IPS-15b (cell line): ENCODE measurements at regions not wholly inside any gene's neighbourhood (a gene's known extent, or its start where the extent isn't known, plus 50 kb on each side); places are given as distances from the start of the nearest gene placed in this dataset.

Experiments used
- H3K27me3 ChIP-seq: one replicate; pipeline ENCODE4 v1.6.1; 2013; ENCODE audit warnings: low read length; ENCODE audit not compliant: control insufficient read depth, insufficient read depth
- H3K36me3 ChIP-seq: one replicate; pipeline ENCODE4 v1.6.1; 2013; ENCODE audit warnings: low read length; ENCODE audit not compliant: control insufficient read depth, insufficient read depth
- H3K4me1 ChIP-seq: one replicate; pipeline ENCODE4 v1.6.1; 2013; ENCODE audit warnings: mild to moderate bottlenecking, low read length; ENCODE audit not compliant: control insufficient read depth, insufficient read depth
- H3K4me3 ChIP-seq: one replicate; pipeline ENCODE4 v1.5.1; 2013; ENCODE audit warnings: low read depth, low read length
- H3K9ac ChIP-seq: one replicate; pipeline ENCODE4 v1.6.1; 2013; ENCODE audit warnings: low read depth, mild to moderate bottlenecking, low read length
- H3K9me3 ChIP-seq: one replicate; pipeline ENCODE4 v1.6.1; 2013; ENCODE audit warnings: mild to moderate bottlenecking, low read length; ENCODE audit not compliant: control insufficient read depth, insufficient read depth

DNA sequence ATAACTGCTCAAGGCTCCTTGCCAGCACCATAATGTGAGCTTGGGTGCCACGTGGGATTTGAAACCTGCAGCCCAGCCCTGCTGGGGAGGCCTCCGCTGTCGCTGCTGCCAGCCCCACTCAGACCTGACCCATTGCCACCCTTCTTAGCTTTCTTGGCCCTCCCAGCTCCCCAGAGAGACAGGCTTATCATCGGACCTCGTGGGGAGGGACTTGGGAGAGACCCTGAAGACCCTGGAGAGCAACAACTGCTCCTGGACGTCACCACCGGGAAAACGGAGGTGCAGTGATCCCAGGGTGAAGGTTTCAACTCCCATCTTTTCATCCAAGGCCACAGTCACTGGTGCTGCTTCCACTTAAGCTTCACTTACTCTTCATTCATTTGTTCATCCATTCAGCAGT is 596.1 kb downstream of the PTPRU start:
- Histone ChIP-seq H3K4me1 (no peaks in the 10 kb centered on the region), H3K9ac (no peak overlapping the region), H3K27me3 (no peaks in the 10 kb centered on the region), H3K4me3 (no peak overlapping the region), H3K36me3 (no peaks in the 10 kb centered on the region), H3K9me3 (no peaks in the 10 kb centered on the region)

DNA sequence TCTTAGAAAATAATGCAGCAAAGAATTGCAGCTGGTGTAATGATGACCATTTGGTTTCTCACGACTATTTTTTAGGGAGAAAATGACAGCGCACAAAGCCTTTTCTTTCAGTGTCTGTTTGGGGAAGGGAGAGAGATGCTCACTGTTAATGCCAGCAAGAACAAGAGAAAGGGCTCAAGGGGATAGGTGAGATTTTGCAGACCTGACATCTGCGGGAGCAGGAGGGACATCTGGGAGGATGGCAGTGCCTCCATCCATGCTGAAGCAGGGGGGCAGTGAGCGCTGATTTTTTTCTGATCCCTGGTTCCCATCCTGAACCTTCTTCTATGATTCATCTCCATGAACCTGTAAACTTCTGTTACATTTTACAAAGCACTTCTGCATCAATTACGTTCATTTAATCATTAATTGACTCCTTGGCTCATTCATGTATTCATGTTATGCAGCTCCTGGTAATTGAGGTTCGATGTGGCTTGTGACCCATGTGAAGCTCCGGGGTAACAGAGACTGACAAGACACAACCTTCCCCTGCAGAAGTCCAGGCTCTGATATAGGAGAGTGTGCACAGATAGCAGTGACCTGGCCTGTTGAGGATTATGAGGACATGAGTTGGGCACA is 595.3 kb downstream of the PTPRU start:
- Histone ChIP-seq H3K9me3 (no peaks in the 10 kb centered on the region), H3K4me1 (no peaks in the 10 kb centered on the region), H3K36me3 (no peaks in the 10 kb centered on the region), H3K27me3 (no peaks in the 10 kb centered on the region), H3K4me3 (no peak overlapping the region), H3K9ac (no peak overlapping the region)

DNA sequence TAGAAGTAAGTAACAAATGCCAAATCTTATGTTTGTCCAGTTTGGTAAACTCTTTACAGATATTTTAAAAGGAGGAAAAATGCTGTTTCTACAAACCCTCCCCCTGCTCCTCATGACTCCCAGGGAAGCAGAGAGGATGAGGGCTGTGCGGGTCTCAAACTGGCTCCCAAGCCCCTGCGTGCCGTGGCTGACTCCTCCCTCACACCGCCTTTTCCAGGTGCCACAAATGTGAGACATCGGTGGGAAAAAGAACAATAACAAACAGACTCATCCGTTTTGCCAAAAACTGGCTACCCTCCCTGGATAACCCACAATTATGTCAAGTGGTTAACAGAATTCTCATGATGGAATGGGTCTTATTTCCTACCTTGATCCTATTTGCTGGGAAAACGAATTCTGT is 594.6 kb downstream of the PTPRU start:
- Histone ChIP-seq H3K9ac (no peak overlapping the region), H3K9me3 (no peaks in the 10 kb centered on the region), H3K36me3 (no peaks in the 10 kb centered on the region), H3K27me3 (no peaks in the 10 kb centered on the region), H3K4me3 (no peak overlapping the region), H3K4me1 (no peaks in the 10 kb centered on the region)

DNA sequence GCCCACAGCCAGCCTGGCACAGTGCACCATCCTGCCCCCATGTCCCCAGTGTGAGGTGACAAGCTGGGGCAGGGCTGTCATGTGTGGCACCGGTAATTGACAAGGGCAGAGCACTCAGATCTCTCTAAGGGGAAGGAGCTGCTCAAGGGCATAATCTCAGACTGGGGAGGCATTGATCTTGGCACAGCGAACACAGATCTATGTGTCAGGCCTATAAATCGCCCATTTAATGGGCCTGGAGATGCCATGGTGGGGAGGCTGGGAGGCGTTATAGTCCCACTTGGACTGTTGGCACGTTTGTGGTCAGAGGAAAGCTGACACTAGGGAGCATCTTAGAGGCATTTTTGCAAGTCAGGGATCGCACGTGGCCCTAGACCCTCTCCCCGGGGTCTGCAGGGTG is 594.1 kb downstream of the PTPRU start:
- no peak overlapping the region for H3K9ac ChIP-seq
- no peaks in the 10 kb centered on the region for H3K4me1 ChIP-seq
- no peak overlapping the region for H3K4me3 ChIP-seq
- no peaks in the 10 kb centered on the region for H3K9me3 ChIP-seq
- no peaks in the 10 kb centered on the region for H3K27me3 ChIP-seq
- H3K36me3 ChIP-seq: no peaks in the 10 kb centered on the region

DNA sequence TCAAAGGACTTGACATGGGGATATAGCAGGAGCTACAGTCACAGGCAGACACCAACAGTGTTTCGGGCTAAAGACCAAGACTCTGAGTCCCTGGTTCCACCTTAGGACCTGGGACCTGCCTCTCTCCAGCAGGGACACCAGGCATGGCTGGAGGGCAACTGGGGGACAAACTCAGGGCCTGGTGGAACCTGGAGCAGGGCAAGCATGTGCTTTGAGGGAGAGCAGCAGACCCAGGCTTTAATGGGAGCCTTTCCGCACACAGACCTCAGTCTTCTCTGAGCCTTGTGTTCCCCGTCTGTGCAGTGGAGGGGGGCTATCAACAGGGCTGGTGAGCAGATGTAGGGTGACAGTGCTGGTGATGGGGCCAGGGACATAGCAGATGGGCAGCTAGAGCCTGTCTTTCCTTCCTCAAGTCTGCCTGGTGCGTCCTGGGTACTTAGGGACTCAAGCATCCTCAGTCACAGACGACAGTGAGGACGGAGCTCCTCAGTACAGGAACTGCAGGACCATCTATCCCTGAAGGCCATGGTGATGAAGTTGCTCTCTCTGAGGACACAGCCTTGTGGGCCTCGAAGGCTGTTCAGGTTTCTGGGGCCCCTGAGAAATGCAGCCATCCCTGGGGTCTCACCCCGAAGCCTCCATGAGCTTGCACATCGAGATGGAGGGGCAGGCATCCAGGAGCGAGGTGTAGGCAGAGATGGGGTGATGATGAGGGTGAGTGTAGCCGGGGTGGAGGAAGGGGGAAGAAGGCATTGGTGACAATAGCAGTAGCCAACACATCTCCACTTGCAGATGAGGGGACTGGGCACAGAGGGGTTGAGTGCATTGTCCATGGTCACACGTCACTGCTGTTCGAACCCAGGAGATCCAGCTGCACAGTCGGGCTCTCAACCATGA is 593.4 kb downstream of the PTPRU start:
- Histone ChIP-seq H3K4me3 (no peak overlapping the region), H3K36me3 (peaks cover 2% of the 10 kb centered on the region), H3K27me3 (no peaks in the 10 kb centered on the region), H3K9me3 (no peaks in the 10 kb centered on the region), H3K9ac (no peak overlapping the region), H3K4me1 (no peaks in the 10 kb centered on the region)

DNA sequence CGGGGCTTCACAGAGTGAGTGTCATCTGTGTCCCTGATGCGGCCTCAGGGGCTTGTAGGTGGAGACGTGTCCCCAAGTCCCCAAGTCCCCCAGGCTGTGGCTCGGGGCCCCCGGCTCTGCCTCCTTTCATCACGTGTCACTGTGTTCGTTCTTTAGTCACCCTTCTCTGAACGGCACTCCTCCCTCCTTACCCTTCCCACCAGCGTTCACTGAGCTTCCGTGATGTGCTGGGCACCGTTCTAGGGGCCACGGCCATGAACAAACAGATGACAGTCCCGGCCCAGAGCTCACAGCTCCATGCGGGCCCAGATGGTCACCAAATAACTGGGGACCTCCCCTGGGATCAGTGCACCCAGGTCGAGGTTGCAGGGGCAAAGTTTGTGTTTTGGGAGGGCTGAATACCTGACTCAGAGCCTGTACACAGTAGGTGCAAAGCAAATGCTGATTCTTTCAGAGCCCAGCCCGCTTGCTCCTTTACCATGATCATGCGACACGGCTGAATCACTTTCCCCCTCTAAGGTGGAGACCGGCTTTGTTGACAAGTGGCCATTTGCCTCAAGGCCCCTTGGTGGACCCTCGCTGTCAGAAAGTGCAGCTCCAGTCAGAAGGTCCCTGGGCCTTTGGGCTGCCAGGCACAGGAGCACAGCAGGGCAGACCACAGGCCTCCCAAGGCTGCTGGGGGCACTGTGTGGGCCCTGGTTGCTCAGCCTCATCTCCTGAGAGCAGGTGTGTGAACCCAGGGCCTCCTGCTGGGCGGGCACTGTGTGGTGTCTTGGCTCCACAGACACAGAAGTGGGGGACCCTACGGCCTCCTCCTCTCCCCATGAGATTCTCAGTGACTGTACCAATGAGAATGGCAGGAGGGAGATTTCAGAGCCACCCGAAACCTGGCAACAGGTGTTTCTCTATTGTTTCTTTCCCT is 592.5 kb downstream of the PTPRU start:
- Histone ChIP-seq H3K27me3 (no peaks in the 10 kb centered on the region), H3K4me3 (no peak overlapping the region), H3K9me3 (no peaks in the 10 kb centered on the region), H3K36me3 (peaks cover 2% of the 10 kb centered on the region), H3K9ac (no peak overlapping the region), H3K4me1 (no peaks in the 10 kb centered on the region)

DNA sequence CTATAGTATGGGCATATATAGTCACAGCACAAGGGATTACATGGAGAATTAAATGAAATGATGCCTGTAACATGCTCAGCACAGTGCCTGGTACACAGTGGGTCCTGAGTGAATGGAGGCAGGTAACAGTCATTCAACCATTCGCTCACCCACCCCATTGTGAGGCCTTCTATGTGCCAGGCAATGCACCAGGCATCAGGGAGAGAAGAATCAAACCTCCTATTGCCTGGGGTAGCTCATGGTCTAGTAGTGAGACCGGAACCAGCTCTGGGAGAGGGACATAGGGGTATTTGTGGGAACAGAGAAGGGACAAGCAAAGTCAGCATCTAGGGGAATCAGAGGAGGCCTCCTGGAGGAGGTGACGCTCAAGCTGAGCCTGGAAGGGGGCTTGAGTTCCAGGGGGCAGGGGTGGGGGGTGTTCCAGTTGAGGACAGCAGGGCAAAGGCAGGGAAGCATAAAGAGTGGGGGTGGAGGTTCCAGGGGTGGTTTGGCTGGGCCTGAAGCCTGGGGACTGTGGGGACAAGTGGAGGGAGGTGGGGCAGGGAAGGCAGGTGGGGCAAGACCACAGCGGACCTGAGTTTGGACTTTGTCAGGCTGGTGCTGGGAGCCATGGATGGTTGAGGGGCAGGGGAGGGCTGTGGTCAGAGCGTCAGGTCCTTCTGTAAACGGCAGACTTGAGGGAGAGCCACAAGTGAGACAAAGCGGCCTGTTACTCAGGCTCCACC is 591.6 kb downstream of the PTPRU start:
- Histone ChIP-seq H3K27me3 (no peaks in the 10 kb centered on the region), H3K4me1 (no peaks in the 10 kb centered on the region), H3K9me3 (no peaks in the 10 kb centered on the region), H3K9ac (no peak overlapping the region), H3K36me3 (peaks cover 2% of the 10 kb centered on the region), H3K4me3 (no peak overlapping the region)

DNA sequence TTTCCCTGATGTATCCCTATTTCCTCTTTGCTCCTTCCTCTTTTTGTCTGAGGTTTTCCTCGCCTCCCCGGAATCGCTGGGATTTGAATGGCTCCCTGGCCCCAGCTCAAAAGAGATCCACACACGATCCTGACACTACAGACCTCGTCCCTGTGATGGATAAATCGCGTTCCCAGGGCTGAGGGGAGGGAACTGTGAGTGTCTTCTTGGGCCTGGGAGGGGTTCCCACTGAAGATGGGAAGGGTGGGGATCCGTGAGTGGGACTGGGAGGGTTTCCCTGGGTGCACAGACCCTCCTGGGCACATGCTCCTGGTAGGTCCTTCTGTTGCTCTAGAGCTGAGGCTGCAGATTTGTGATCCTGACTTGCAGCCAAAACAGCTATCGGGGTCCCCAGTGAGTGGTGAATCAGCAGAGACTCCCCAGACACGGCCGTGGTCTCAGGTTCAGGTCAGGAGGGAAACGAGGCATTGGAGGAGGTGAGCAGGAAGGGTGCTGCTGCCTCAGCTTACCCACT is 591.0 kb downstream of the PTPRU start:
- Histone ChIP-seq H3K36me3 (peaks cover 2% of the 10 kb centered on the region), H3K4me1 (no peaks in the 10 kb centered on the region), H3K27me3 (no peaks in the 10 kb centered on the region), H3K9ac (no peak overlapping the region), H3K9me3 (no peaks in the 10 kb centered on the region), H3K4me3 (no peak overlapping the region)

DNA sequence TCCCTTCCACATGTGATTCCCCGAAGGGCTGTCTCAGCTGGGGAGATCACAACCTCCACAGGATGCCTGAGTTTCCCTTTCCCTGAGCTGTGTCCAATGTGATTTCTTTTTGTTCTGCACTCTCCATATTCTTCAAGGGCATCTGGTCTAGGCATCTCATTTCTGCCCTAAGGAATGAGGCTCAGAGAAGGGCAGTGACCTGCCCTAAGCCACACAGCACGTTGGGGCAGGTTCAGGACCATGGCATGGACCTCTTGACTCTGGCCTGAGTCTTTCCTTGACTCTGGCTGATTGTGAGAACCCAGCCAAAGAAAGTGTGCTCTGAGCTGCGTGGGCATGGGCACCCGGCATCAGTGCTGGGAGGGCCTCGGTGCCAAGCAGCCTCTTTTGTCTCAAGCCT is 590.3 kb downstream of the PTPRU start:
- H3K9me3 ChIP-seq: no peaks in the 10 kb centered on the region
- no peak overlapping the region for H3K4me3 ChIP-seq
- H3K36me3 ChIP-seq: peaks cover 2% of the 10 kb centered on the region
- H3K9ac ChIP-seq: no peak overlapping the region
- no peaks in the 10 kb centered on the region for H3K27me3 ChIP-seq
- H3K4me1 ChIP-seq: peaks cover 5% of the 10 kb centered on the region

DNA sequence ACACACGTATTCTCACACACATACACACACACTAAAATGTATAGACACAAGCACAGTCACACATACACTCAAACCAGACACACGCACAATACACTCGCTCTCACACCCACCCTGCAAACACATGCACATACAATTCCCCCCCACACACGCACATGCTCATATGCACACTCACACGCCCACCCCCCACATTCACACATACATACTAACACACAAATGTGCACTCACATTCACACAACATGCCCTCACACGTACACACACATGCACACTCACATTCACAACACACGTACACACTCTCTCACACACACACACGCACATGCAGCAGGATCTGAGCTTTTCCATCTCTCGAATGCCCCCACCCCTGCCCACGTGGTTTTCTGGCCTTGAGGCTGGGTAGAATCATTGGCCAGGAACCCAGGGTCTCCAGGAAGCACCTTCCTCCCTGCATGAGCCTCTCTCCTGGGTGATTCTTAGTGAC is 589.7 kb downstream of the PTPRU start:
- no peak overlapping the region for H3K9ac ChIP-seq
- H3K27me3 ChIP-seq: no peaks in the 10 kb centered on the region
- peaks cover 7% of the 10 kb centered on the region for H3K4me1 ChIP-seq

More for the DNA sequence above, 589.7 kb downstream of the PTPRU start:
- H3K4me3 ChIP-seq: no peak overlapping the region
- H3K36me3 ChIP-seq: peaks cover 2% of the 10 kb centered on the region
- no peaks in the 10 kb centered on the region for H3K9me3 ChIP-seq
